Testis (tissue), 2 donors: ENCODE measurements at regions not wholly inside any gene's neighbourhood (a gene's known extent, or its start where the extent isn't known, plus 50 kb on each side); places are given as distances from the start of the nearest gene placed in this dataset.
"Not testable (repeated sequence)": the region's sequence is repeated elsewhere in the genome, so short reads cannot be mapped to it uniquely, and the experiment has no call there.

Experiments
- DNase-seq: peaks from one replicate; pipeline ENCODE4 v3.0.0-alpha.2; 2019
- H3K27ac ChIP-seq, 2 donors: fragments of 200-600 bp; sonication (generic); one replicate each; pipeline ENCODE4 v1.5.1; 2019
- H3K27me3 ChIP-seq: fragments of 200-600 bp; sonication (generic); one replicate; pipeline ENCODE4 v1.5.1; 2019
- H3K36me3 ChIP-seq: fragments of 200-600 bp; sonication (generic); one replicate; pipeline ENCODE4 v1.5.1; 2017; ENCODE audit warnings: low read depth; ENCODE audit errors: missing control alignments
- H3K4me1 ChIP-seq: fragments of 200-600 bp; sonication (generic); one replicate; pipeline ENCODE4 v1.5.1; 2019
- H3K4me3 ChIP-seq, 2 donors: fragments of 200-600 bp; sonication (generic); one replicate each; pipeline ENCODE4 v1.5.1; 2017 to 2019
- H3K9me3 ChIP-seq: fragments of 200-600 bp; sonication (generic); one replicate; pipeline ENCODE4 v1.5.1; 2017
- WGBS, 2 donors: methylation state at CpG; one replicate each; pipeline ENCODE4 v1.1.5; 2018; 5-methylcytosine and 5-hydroxymethylcytosine counted together
- intact Hi-C: fragments of 100-400 bp; cut with DNase I; formaldehyde crosslinking; loops from one replicate; pipeline ENCODE4 v1.15.1; 2023; ENCODE audit warnings: low total_unique reads
- small RNA-seq, 2 donors: library from RNA; depleted of rRNA; stranded (forward); fragments of <200 nt; gene quantifications; one replicate each; pipeline ENCODE3, GENCODE V24; 2016

DNA sequence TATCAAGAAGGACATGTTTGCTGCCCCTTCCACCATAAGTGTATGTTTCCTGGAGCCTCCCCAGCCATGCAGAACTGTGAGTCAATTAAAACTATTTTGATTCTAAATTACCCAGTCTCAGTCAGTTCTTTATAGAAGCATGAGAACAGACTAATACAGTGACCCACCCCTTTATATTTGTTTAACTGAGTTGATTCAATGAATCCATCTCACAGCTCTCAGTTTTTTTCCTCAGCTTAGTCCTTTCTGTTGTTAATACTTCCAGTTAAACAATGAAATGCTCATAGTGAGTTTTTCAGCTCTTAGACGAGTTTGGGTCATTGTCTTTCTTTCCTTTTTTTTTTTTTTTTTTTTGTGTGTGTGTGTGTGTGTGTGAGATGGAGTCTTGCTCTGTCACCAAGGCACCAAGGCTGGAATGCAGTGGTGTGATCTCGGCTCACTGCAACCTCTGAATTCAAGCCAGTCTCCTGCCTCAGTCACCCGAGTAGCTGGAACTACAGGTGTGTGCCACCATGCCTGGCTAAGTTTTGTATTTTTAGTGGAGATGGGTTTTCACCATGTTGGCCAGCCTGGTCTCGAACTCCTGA lies 417.9 kb upstream of the ZNG1F start:
- H3K27ac ChIP-seq, intact Hi-C loops, H3K4me3 ChIP-seq, H3K36me3 ChIP-seq, H3K4me1 ChIP-seq, DNase-seq, H3K9me3 ChIP-seq, H3K27me3 ChIP-seq: not testable (repeated sequence)
- no CpG with 5 or more reads among the region's 4 CpGs for WGBS, 2 donors

DNA sequence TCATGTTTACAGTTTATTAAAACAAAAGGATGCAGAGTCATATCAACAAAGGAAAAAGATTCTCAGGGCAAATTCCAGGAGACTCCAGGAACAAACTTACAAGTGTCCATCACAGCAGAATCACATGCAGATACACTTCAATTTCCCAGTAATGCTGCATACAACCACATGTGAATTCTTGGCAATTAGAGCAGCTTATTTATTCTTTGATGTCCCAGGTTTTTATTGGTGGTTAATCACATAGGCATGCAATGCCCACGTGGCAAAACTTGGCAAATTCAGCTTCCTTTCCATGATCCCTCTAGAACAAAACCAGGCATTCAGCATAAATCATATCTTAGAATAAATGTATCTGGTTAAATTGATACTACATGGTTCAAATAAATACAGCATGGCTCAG lies 376.5 kb upstream of the ZNG1F start:
- H3K36me3 ChIP-seq, H3K9me3 ChIP-seq, H3K27ac ChIP-seq, H3K4me1 ChIP-seq, H3K4me3 ChIP-seq, intact Hi-C loops, H3K27me3 ChIP-seq: not testable (repeated sequence)
- DNase-seq, result peak; percentile 37
- 37 to 59% methylated on average over 1 of the region's 1 CpG for WGBS, 2 donors

Small RNAs in the stretch of these regions (small RNA-seq; reads per million reads assigned to genes)
- gene AL591926.1, result 0 reads per million in 2 donors
- gene AL591926.4, result 0 reads per million in 2 donors
- gene AL591926.5, result 0 reads per million in 2 donors
- gene AL591926.6, result 0 reads per million in 2 donors
- gene AL591926.8, result 0 to 0.09 reads per million in 2 donors
- 0 reads per million in 2 donors for gene AL591926.9
- gene RF00019, result 0 reads per million in 2 donors
- 0 reads per million in 2 donors for gene RF00156
- gene RN7SL565P, result 0 reads per million in 2 donors
